Limb (tissue), 2 donors: ENCODE measurements at regions not wholly inside any gene's neighbourhood (a gene's known extent, or its start where the extent isn't known, plus 50 kb on each side); places are given as distances from the start of the nearest gene placed in this dataset.
"Not testable (repeated sequence)": the region's sequence is repeated elsewhere in the genome, so short reads cannot be mapped to it uniquely, and the experiment has no call there.

Experiments used
- DNase-seq, 2 donors: peaks; one replicate each; pipeline ENCODE4 v3.0.0-alpha.2; 2016; ENCODE audit errors: extremely low spot score in 2 of 2

GRCh38 chr2:107436281-107436680 lies 390.4 kb upstream of the RGPD4 start:
- no peak for DNase-seq

GRCh38 chr2:107437265-107437664 lies 389.4 kb upstream of the RGPD4 start:
- DNase-seq = no peak

- DNase-seq = no peak
Observed at GRCh38 chr2:107437807-107438206, 388.9 kb upstream of the RGPD4 start.

GRCh38 chr2:107448160-107448559 lies 378.5 kb upstream of the RGPD4 start:
- DNase-seq = no peak

GRCh38 chr2:107461301-107461700 lies 365.4 kb upstream of the RGPD4 start:
- no peak for DNase-seq

GRCh38 chr2:107462181-107462580 lies 364.5 kb upstream of the RGPD4 start:
- DNase-seq = no peak

- DNase-seq = no peak
Observed at GRCh38 chr2:107466241-107466640, 360.5 kb upstream of the RGPD4 start.

- DNase-seq = no peak
Observed at GRCh38 chr2:107466984-107467773, 359.5 kb upstream of the RGPD4 start.

- DNase-seq = no peak
Observed at GRCh38 chr2:107469437-107469995, 357.2 kb upstream of the RGPD4 start.

GRCh38 chr2:107473150-107473549 lies 353.5 kb upstream of the RGPD4 start:
- DNase-seq = no peak

GRCh38 chr2:107475859-107476258 lies 350.8 kb upstream of the RGPD4 start:
- DNase-seq = no peak

- no peak for DNase-seq
Observed at GRCh38 chr2:107502539-107502938, 324.2 kb upstream of the RGPD4 start.

- DNase-seq = peak in 1 of 2 donors; percentile 11
Observed at GRCh38 chr2:107511970-107512789, 314.5 kb upstream of the RGPD4 start.

GRCh38 chr2:107525406-107525805 lies 301.3 kb upstream of the RGPD4 start:
- DNase-seq = no peak

GRCh38 chr2:107529146-107529545 lies 297.5 kb upstream of the RGPD4 start:
- peak; percentile 49 to 73 for DNase-seq

- DNase-seq = no peak
Observed at GRCh38 chr2:107530046-107530445, 296.6 kb upstream of the RGPD4 start.

GRCh38 chr2:107534926-107535325 lies 291.8 kb upstream of the RGPD4 start:
- DNase-seq = no peak

GRCh38 chr2:107535905-107536689 lies 290.6 kb upstream of the RGPD4 start:
- not testable (repeated sequence) for DNase-seq

- DNase-seq = peak; percentile 38 to 58
Observed at GRCh38 chr2:107542314-107542740, 284.4 kb upstream of the RGPD4 start.

GRCh38 chr2:107543793-107544192 lies 282.9 kb upstream of the RGPD4 start:
- DNase-seq = no peak

GRCh38 chr2:107545066-107545465 lies 281.6 kb upstream of the RGPD4 start:
- no peak for DNase-seq
